K562 (cell line): ENCODE measurements at regions not wholly inside any gene's neighbourhood (a gene's known extent, or its start where the extent isn't known, plus 50 kb on each side); places are given as distances from the start of the nearest gene placed in this dataset.

Experiments used
- ATAC-seq: fragments of 200-7000 bp; cut with Tn5 transposase; 3 replicates; pipeline ENCODE4 v1.9.1; 2020; ENCODE audit warnings: moderate library complexity
- BruUV-seq: library from RNA; stranded (reverse); fragments of 400-500 nt; replicated peaks from 2 replicates; lab custom pipeline; 2021; lab: Mats Ljungman, UMichigan
- CTCF ChIA-PET: fragments of 300-600 bp; formaldehyde crosslinking; extraction: SDS; loops from one replicate; lab custom pipeline; 2021; ENCODE audit warnings: low intra/inter-chr PET ratio; lab: Yijun Ruan, JAX
- POLR2A ChIA-PET: fragments of 300-600, 350-650 bp; sonication (Branson Sonifier 250); formaldehyde crosslinking; extraction: SDS; loops from one replicate; lab custom pipeline; 2021; ENCODE audit warnings: antibody characterized with exemption, inconsistent platforms; lab: Yijun Ruan, JAX
- DNase-seq, 4 experiments: peaks; one replicate each; pipeline versions ENCODE4 v3.0.0 to v3.0.0-alpha.2; 2011 to 2018; ENCODE audit warnings: low spot score in 3 of 4, mixed read lengths in 3 of 4; ENCODE audit errors: extremely low read depth in 1 of 4
- FAIRE-seq: peaks from 2 replicates; lab custom pipeline; 2011; peaks lifted over from hg19 to GRCh38; lab: Jason Lieb, UNC
- H2AFZ ChIP-seq: 2 replicates; pipeline ENCODE4 v1.6.0; 2011; ENCODE audit warnings: low read depth, low read length, control low read depth, inconsistent platforms
- H3K27ac ChIP-seq: fragments of 200-600 bp; 3 replicates; pipeline ENCODE4 v1.8.0; 2011; ENCODE audit warnings: low read depth, mild to moderate bottlenecking, control low read depth, inconsistent platforms, low read length, moderate library complexity, mixed read lengths; ENCODE audit errors: extremely low read depth
- H3K27me3 ChIP-seq, 2 experiments: fragments of 300-600 bp in 1 of 2; 2 replicates in 1 of 2; 3 replicates in 1 of 2; pipeline versions ENCODE4 v1.6.0 to v1.8.0; 2011; ENCODE audit warnings: inconsistent platforms in 2 of 2, low read length in 2 of 2, mild to moderate bottlenecking in 1 of 2, mixed read lengths in 1 of 2, moderate library complexity in 1 of 2; ENCODE audit not compliant: control insufficient read depth in 2 of 2, insufficient read depth in 2 of 2
- H3K36me3 ChIP-seq: fragments of 300-600 bp; 3 replicates; pipeline ENCODE4 v1.8.0; 2011; ENCODE audit warnings: mild to moderate bottlenecking, low read length, inconsistent platforms; ENCODE audit not compliant: control insufficient read depth, insufficient read depth
- H3K4me1 ChIP-seq, 2 experiments: fragments of 200-600 bp in 1 of 2; replicated peaks in 1 of 2; 2 replicates in 1 of 2; 3 replicates in 1 of 2; pipeline versions ENCODE4 v1.5.1 to v1.8.0; 2011; ENCODE audit warnings: inconsistent platforms in 2 of 2, low read length in 2 of 2, mild to moderate bottlenecking in 1 of 2, mixed read lengths in 1 of 2, moderate library complexity in 1 of 2; ENCODE audit not compliant: control insufficient read depth in 2 of 2, insufficient read depth in 2 of 2
- H3K4me2 ChIP-seq: 2 replicates; pipeline ENCODE4 v1.6.1; 2011; ENCODE audit warnings: low read length, control low read depth, inconsistent platforms, mixed read lengths; ENCODE audit not compliant: insufficient read depth
- H3K4me3 ChIP-seq: fragments of 200-600 bp; sonication (generic), shearing (Covaris generic); 2 replicates; pipeline ENCODE4 v1.5.1; 2016; ENCODE audit warnings: control low read depth, inconsistent platforms
- H3K79me2 ChIP-seq: fragments of 200-600 bp; 3 replicates; pipeline ENCODE4 v1.8.0; 2011; ENCODE audit warnings: low read length, inconsistent platforms; ENCODE audit not compliant: control insufficient read depth, insufficient read depth
- H3K9ac ChIP-seq, 2 experiments: 2 replicates each; pipeline versions ENCODE4 v1.6.0 to v1.6.1; 2011; ENCODE audit warnings: low read depth in 2 of 2, low read length in 2 of 2, control low read depth in 1 of 2, inconsistent platforms in 1 of 2, mild to moderate bottlenecking in 1 of 2, mixed read lengths in 1 of 2; ENCODE audit not compliant: insufficient read depth in 1 of 2
- H3K9me1 ChIP-seq: one replicate; pipeline ENCODE4 v1.6.0; 2011; ENCODE audit warnings: inconsistent platforms, mild to moderate bottlenecking, low read length, moderate library complexity; ENCODE audit not compliant: control insufficient read depth, insufficient read depth
- H3K9me3 ChIP-seq: replicated peaks from 2 replicates; pipeline ENCODE4 v1.5.1; 2011; ENCODE audit warnings: low read depth, low read length, inconsistent platforms; ENCODE audit not compliant: control insufficient read depth, insufficient read depth
- H4K20me1 ChIP-seq: replicated peaks from 2 replicates; pipeline ENCODE4 v1.6.1; 2011; ENCODE audit warnings: low read length, inconsistent platforms, mixed read lengths; ENCODE audit not compliant: control insufficient read depth, insufficient read depth
- BRD4 ChIP-seq: fragments of 200-600 bp; sonication (generic); IDR thresholded peaks from 2 replicates; pipeline ENCODE4 v1.6.1; 2017; ENCODE audit warnings: inconsistent platforms
- FUS ChIP-seq: fragments of 200-400 bp; formaldehyde crosslinking; optimal IDR thresholded peaks from 2 replicates; pipeline ENCODE3; 2017; ENCODE audit warnings: low read depth, low read length
- MTA2 ChIP-seq: fragments of 450-650 bp; IDR thresholded peaks from 2 replicates; pipeline ENCODE4 v1.6.1; 2016; ENCODE audit warnings: low read depth
- NFE2 ChIP-seq: IDR thresholded peaks from 2 replicates; pipeline ENCODE4 v1.6.1; 2014; ENCODE audit warnings: antibody characterized with exemption, low read depth
- NR2F6 ChIP-seq: fragments of 450-650 bp; formaldehyde crosslinking; IDR thresholded peaks from 2 replicates; pipeline ENCODE4 v1.4.0; 2020; ENCODE audit warnings: mild to moderate bottlenecking
- NUFIP1 ChIP-seq: fragments of 450-650 bp; IDR thresholded peaks from 2 replicates; pipeline ENCODE4 v1.6.1; 2018; ENCODE audit not compliant: partially characterized antibody
- PYGO2 ChIP-seq: fragments of 450-650 bp; IDR thresholded peaks from 2 replicates; pipeline ENCODE4 v1.6.1; 2016; ENCODE audit warnings: mild to moderate bottlenecking, missing genetic modification characterization, moderate library complexity, missing compliant biosample characterization
- SNRNP70 ChIP-seq: fragments of 200-400 bp; formaldehyde crosslinking; optimal IDR thresholded peaks from 2 replicates; pipeline ENCODE3; 2017; ENCODE audit warnings: low read depth, low read length
- ZNF232 ChIP-seq: sonication (generic); formaldehyde crosslinking; IDR thresholded peaks from 2 replicates; pipeline ENCODE4 v1.8.0; 2022; ENCODE audit warnings: mild to moderate bottlenecking, missing genetic modification reagents
- ZNF75A ChIP-seq: fragments of 450-650 bp; formaldehyde crosslinking; IDR thresholded peaks from 2 replicates; pipeline ENCODE4 v1.4.0; 2020; ENCODE audit warnings: mild to moderate bottlenecking
- WGBS: fragments of 100-300 bp; shearing (Covaris generic); methylation state at CpG from one replicate; pipeline ENCODE4 v1.1.6; 2016; ENCODE audit warnings: low coverage, mixed read lengths; ENCODE audit not compliant: insufficient coverage; ENCODE audit errors: missing lambda C conversion rate; 5-methylcytosine and 5-hydroxymethylcytosine counted together
- in situ Hi-C: fragments of 300-500 bp; cut with MboI; formaldehyde crosslinking; loops from 4 replicates; pipeline ENCODE4 v1.15.0; 2018; ENCODE audit warnings: inconsistent platforms, mixed read lengths
- intact Hi-C: fragments of 100-400 bp; cut with micrococcal nuclease; formaldehyde crosslinking; loops from 2 replicates; pipeline ENCODE4 v1.14.2; 2022

DNA sequence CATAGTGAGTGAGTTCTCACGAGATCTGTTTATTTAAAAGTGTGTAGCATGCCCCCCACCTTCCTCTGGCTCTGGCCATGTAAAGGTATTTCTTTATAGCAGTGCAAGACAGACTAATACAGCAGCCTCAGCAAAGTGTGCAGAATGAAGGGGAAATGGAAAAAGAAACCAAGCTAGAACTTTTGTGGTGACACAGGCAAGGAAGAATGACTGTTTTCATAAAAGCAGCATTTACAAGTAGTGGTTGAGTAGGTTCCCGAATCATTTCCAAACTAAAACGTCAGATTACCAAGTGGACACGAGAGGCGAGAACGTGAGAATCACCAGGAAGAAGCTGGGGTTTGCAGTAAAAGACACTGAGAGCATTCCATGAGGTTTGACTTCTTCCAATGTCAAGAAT is 100.2 kb upstream of the AKAP13 start:
- no peaks in the 10 kb centered on the region; the same call in 1 of the 2 replicates for H3K9me3 ChIP-seq
- no peak overlapping the region for H3K27ac ChIP-seq
- no peaks in the 10 kb centered on the region for H3K79me2 ChIP-seq
- H3K9me1 ChIP-seq, result no peaks in the 10 kb centered on the region
- H4K20me1 ChIP-seq, result no peaks in the 10 kb centered on the region; the same call in 1 of the 2 replicates
- H3K4me2 ChIP-seq, result no peak overlapping the region
- no peak for DNase-seq
- ChIA-PET POLR2A (no interaction called here), CTCF (no interaction called here)
- H3K4me3 ChIP-seq, result no peak overlapping the region
- ATAC-seq, result no peak
- H3K4me1 ChIP-seq, result no peaks in the 10 kb centered on the region
- no peaks in the 10 kb centered on the region for H3K36me3 ChIP-seq
- no peak overlapping the region for H3K9ac ChIP-seq
- no peak for FAIRE-seq
- BruUV-seq, result no TSS peak
- intact Hi-C loops (no loop called here), in situ Hi-C loops (loop anchor here (25.0 kb wide), 2 partner anchors 818 to 1068 kb away; no protein-coding TSS in a partner anchor)
- WGBS, result 6% methylated on average over 6 of the region's 6 CpGs
- peaks cover 20 to 25% of the 10 kb centered on the region in 2 experiments for H3K27me3 ChIP-seq
- TF ChIP-seq SNRNP70, result no peak
- TF ChIP-seq NFE2, result no peak
- no peak for TF ChIP-seq FUS
- TF ChIP-seq, all 486 proteins: peak for 0
- no peak overlapping the region for H2AFZ ChIP-seq

- Histone ChIP-seq H3K27ac (no peak overlapping the region), H3K79me2 (no peaks in the 10 kb centered on the region), H3K36me3 (no peaks in the 10 kb centered on the region), H2AFZ (no peak overlapping the region), H3K4me2 (no peak overlapping the region), H3K4me3 (no peak overlapping the region), H4K20me1 (no peaks in the 10 kb centered on the region; the same call in 1 of the 2 replicates), H3K4me1 (no peaks in the 10 kb centered on the region), H3K9ac (no peak overlapping the region), H3K27me3 (peaks cover 20 to 28% of the 10 kb centered on the region in 2 experiments), H3K9me1 (no peaks in the 10 kb centered on the region), H3K9me3 (no peaks in the 10 kb centered on the region; the same call in 1 of the 2 replicates)
- CTCF ChIA-PET, result no interaction called here
- TF ChIP-seq ZNF75A (CRISPR knock-in tag) (no peak), NR2F6 (CRISPR knock-in tag) (no peak), BRD4 (no peak), NUFIP1 (no peak), PYGO2 (tag) (no peak), ZNF232 (CRISPR knock-in tag) (no peak), MTA2 (no peak)
- ATAC-seq (no peak), DNase-seq (no peak), FAIRE-seq (no peak)
- no TSS peak for BruUV-seq
- in situ Hi-C loops, result loop anchor here (25.0 kb wide), 2 partner anchors 819 to 1069 kb away; no protein-coding TSS in a partner anchor
- POLR2A ChIA-PET, result no interaction called here
- 2% methylated on average over 7 of the region's 7 CpGs for WGBS
- intact Hi-C loops, result no loop called here
Observed at GRCh38 chr15:85281293-85281882, 99.0 kb upstream of the AKAP13 start.
